GM12878 (cell line): ENCODE measurements at regions not wholly inside any gene's neighbourhood (a gene's known extent, or its start where the extent isn't known, plus 50 kb on each side); places are given as distances from the start of the nearest gene placed in this dataset.

ENCODE experiments used
- ATAC-seq: fragments of 200-7000 bp; cut with Tn5 transposase; 3 replicates; pipeline ENCODE4 v1.9.1; 2020; ENCODE audit warnings: mild to moderate bottlenecking, moderate library complexity
- BruUV-seq: library from RNA; stranded (reverse); fragments of 400-500 nt; replicated peaks from 2 replicates; lab custom pipeline; 2021; lab: Mats Ljungman, UMichigan
- CTCF ChIA-PET: fragments of 300-600 bp; sonication (Branson Sonifier 250); formaldehyde crosslinking; extraction: SDS; loops from one replicate; lab custom pipeline; 2021; ENCODE audit warnings: inconsistent platforms; lab: Yijun Ruan, JAX
- POLR2A ChIA-PET: fragments of 350-600 bp; formaldehyde crosslinking; extraction: SDS; loops from one replicate; lab custom pipeline; 2021; ENCODE audit warnings: inconsistent platforms; lab: Charles Lee
- RAD21 ChIA-PET: fragments of 300-600 bp; sonication (Branson Sonifier 250); formaldehyde crosslinking; loops from one replicate; lab custom pipeline; 2023; ENCODE audit warnings: antibody characterized with exemption; ENCODE audit not compliant: unreplicated experiment; lab: Charles Lee
- SMC1A ChIA-PET: fragments of 300-600 bp; sonication (Branson Sonifier 250); formaldehyde crosslinking; loops from one replicate; lab custom pipeline; 2023; ENCODE audit not compliant: unreplicated experiment, uncharacterized antibody; lab: Charles Lee
- DNase-seq: peaks from one replicate; pipeline ENCODE4 v3.0.0-alpha.2; 2011; ENCODE audit warnings: low read depth, low spot score
- FAIRE-seq: peaks from 3 replicates; lab custom pipeline; 2011; peaks lifted over from hg19 to GRCh38; lab: Jason Lieb, UNC
- H2AFZ ChIP-seq: 2 replicates; pipeline ENCODE4 v1.6.0; 2011; ENCODE audit warnings: low read depth, low read length, control low read depth; ENCODE audit not compliant: control insufficient read depth
- H3K27ac ChIP-seq: 2 replicates; pipeline ENCODE4 v1.5.1; 2011; ENCODE audit warnings: control low read depth; ENCODE audit not compliant: control insufficient read depth, insufficient read depth
- H3K27me3 ChIP-seq, 2 experiments: replicated peaks in 1 of 2; 2 replicates each; pipeline versions ENCODE4 v1.6.0 to v1.6.1; 2011; ENCODE audit warnings: low read length in 1 of 2; ENCODE audit not compliant: control insufficient read depth in 2 of 2, insufficient read depth in 2 of 2
- H3K36me3 ChIP-seq, 2 experiments: 2 replicates each; pipeline ENCODE4 v1.5.1; 2011; ENCODE audit warnings: low read length in 1 of 2; ENCODE audit not compliant: control insufficient read depth in 2 of 2, insufficient read depth in 2 of 2
- H3K4me1 ChIP-seq: 2 replicates; pipeline ENCODE4 v1.6.1; 2011; ENCODE audit warnings: mild to moderate bottlenecking, low read length, moderate library complexity, mixed read lengths; ENCODE audit not compliant: control insufficient read depth, insufficient read depth
- H3K4me2 ChIP-seq: 2 replicates; pipeline ENCODE4 v1.6.0; 2011; ENCODE audit warnings: control low read depth; ENCODE audit not compliant: control insufficient read depth, insufficient read depth
- H3K4me3 ChIP-seq: fragments of 200-600 bp; sonication (generic); 2 replicates; pipeline ENCODE4 v1.5.1; 2016
- H3K79me2 ChIP-seq: 2 replicates; pipeline ENCODE4 v1.6.0; 2011; ENCODE audit warnings: low read length; ENCODE audit not compliant: control insufficient read depth, insufficient read depth
- H3K9ac ChIP-seq: 2 replicates; pipeline ENCODE4 v1.8.0; 2011; ENCODE audit warnings: low read length, control low read depth, mixed read lengths; ENCODE audit not compliant: control insufficient read depth, insufficient read depth
- H3K9me3 ChIP-seq: replicated peaks from 3 replicates; pipeline ENCODE4 v1.5.1; 2011; ENCODE audit warnings: mild to moderate bottlenecking, low read length; ENCODE audit not compliant: control insufficient read depth, insufficient read depth
- H4K20me1 ChIP-seq: 2 replicates; pipeline ENCODE4 v1.6.0; 2011; ENCODE audit not compliant: control insufficient read depth, insufficient read depth
- ASH2L ChIP-seq: fragments of 300-600, 200-600 bp; sonication (generic); IDR thresholded peaks from 2 replicates; pipeline ENCODE4 v1.6.1; 2017; ENCODE audit warnings: low read depth, mild to moderate bottlenecking, borderline replicate concordance
- BCL11A ChIP-seq: IDR thresholded peaks from 2 replicates; pipeline ENCODE4 v1.6.1; 2011; ENCODE audit warnings: low read depth, low read length
- BHLHE40 ChIP-seq, 2 experiments: fragments of 450-650 bp in 1 of 2; IDR thresholded peaks; 2 replicates each; pipeline ENCODE4 v1.6.1; 2011 to 2017; ENCODE audit warnings: low read depth in 2 of 2, borderline replicate concordance in 1 of 2, improper control_type of control experiment in 1 of 2, low read length in 1 of 2, mild to moderate bottlenecking in 1 of 2
- BMI1 ChIP-seq: fragments of 450-650 bp; IDR thresholded peaks from 2 replicates; pipeline ENCODE4 v1.6.1; 2016; ENCODE audit warnings: mild to moderate bottlenecking, moderate library complexity, borderline replicate concordance
- CHD1 ChIP-seq: IDR thresholded peaks from 2 replicates; pipeline ENCODE4 v1.6.1; 2012; ENCODE audit warnings: low read depth, low read length, improper control_type of control experiment
- CHD4 ChIP-seq: fragments of 200-600 bp; sonication (generic); IDR thresholded peaks from 2 replicates; pipeline ENCODE4 v1.6.1; 2016; ENCODE audit warnings: mild to moderate bottlenecking
- CREM ChIP-seq: IDR thresholded peaks from 2 replicates; pipeline ENCODE4 v1.6.1; 2014; ENCODE audit warnings: antibody characterized with exemption, low read depth
- DPF2 ChIP-seq: fragments of 450-650 bp; IDR thresholded peaks from 2 replicates; pipeline ENCODE4 v1.6.1; 2017; ENCODE audit warnings: mild to moderate bottlenecking
- ESRRA ChIP-seq: IDR thresholded peaks from 2 replicates; pipeline ENCODE4 v1.6.1; 2012; ENCODE audit warnings: mild to moderate bottlenecking, low read length, improper control_type of control experiment
- KAT2A ChIP-seq: conservative IDR thresholded peaks from 2 replicates; pipeline ENCODE4 v1.6.1; 2011; ENCODE audit warnings: low read depth, low read length; ENCODE audit not compliant: control insufficient read depth
- NFIC ChIP-seq: IDR thresholded peaks from 2 replicates; pipeline ENCODE4 v1.6.1; 2012; ENCODE audit warnings: low read depth, mild to moderate bottlenecking, inconsistent platforms, low read length, moderate library complexity
- RBBP5 ChIP-seq: fragments of 200-600 bp; sonication (generic); conservative IDR thresholded peaks from 2 replicates; pipeline ENCODE4 v1.6.1; 2016
- SP1 ChIP-seq: IDR thresholded peaks from one replicate; pipeline ENCODE4 v1.6.1; 2011; ENCODE audit warnings: low read depth, low read length
- SREBF1 ChIP-seq: IDR thresholded peaks from 2 replicates; pipeline ENCODE4 v1.6.1; 2012; ENCODE audit warnings: mild to moderate bottlenecking, low read length
- STAT1 ChIP-seq: fragments of 450-650 bp; conservative IDR thresholded peaks from 2 replicates; pipeline ENCODE4 v1.6.1; 2014; ENCODE audit warnings: antibody characterized with exemption, mild to moderate bottlenecking
- TCF7 ChIP-seq: IDR thresholded peaks from 2 replicates; pipeline ENCODE4 v1.6.1; 2014; ENCODE audit warnings: antibody characterized with exemption, borderline replicate concordance
- WRNIP1 ChIP-seq: IDR thresholded peaks from 2 replicates; pipeline ENCODE4 v1.6.1; 2011; ENCODE audit warnings: low read depth, low read length, improper control_type of control experiment, borderline replicate concordance
- WGBS: methylation state at CpG from one replicate; pipeline ENCODE4 v1.1.6; 2016; ENCODE audit warnings: low lambda C conversion rate; ENCODE audit not compliant: insufficient replicate concordance, insufficient coverage; ENCODE audit errors: missing lambda C conversion rate; 5-methylcytosine and 5-hydroxymethylcytosine counted together
- in situ Hi-C: fragments of 300-500 bp; cut with MboI; formaldehyde crosslinking; loops from 9 replicates; pipeline ENCODE4 v1.14.3; 2018; ENCODE audit warnings: mixed read lengths
- intact Hi-C: fragments of 100-400 bp; cut with micrococcal nuclease; formaldehyde crosslinking; loops from one replicate; pipeline ENCODE4 v1.14.2; 2022; ENCODE audit not compliant: unreplicated experiment
- TF ChIP-seq, protein P1 (sequence below): IDR thresholded peaks from 2 replicates; pipeline ENCODE4 v1.6.1; 2011; ENCODE audit warnings: mild to moderate bottlenecking, low read depth, low read length, moderate library complexity; ENCODE audit not compliant: insufficient replicate concordance
- TF ChIP-seq, protein P2 (sequence below): IDR thresholded peaks from 2 replicates; pipeline ENCODE4 v1.6.1; 2011; ENCODE audit warnings: borderline replicate concordance, low read depth, mild to moderate bottlenecking, moderate library complexity, mixed read lengths, low read length; ENCODE audit not compliant: insufficient read depth; ENCODE audit errors: extremely low read length
- TF ChIP-seq, protein P3 (sequence below): fragments of 450-650 bp; IDR thresholded peaks from 2 replicates; pipeline ENCODE4 v1.6.1; 2017; ENCODE audit warnings: mild to moderate bottlenecking, low read depth, inconsistent platforms; ENCODE audit not compliant: poor library complexity, severe bottlenecking

DNA sequence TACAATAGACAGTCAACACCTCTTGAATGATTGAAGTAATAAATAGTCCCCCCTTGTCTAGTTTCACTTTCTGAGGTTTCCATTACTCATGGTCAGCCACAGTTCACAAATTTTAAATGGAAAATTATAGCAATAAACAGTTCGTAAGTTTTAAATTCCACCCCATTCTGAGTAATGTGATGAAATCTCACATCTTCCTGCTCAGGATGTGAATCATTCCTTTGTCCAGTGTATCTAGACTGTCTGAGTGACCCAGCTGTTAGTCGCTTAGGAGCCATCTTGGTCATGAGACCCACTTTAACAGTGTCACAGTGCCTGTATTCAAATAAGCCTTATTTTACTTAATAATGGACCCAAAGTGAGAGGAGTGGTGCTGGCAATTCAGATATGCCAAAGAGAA is 311.6 kb upstream of the PRR16 start:
- ATAC-seq = no peak; the same call in 2 of the 3 replicates
- no peak overlapping the region for H3K4me3 ChIP-seq
- BruUV-seq = no TSS peak
- TF ChIP-seq BCL11A (no peak), CHD1 (no peak), CHD4 (no peak), RBBP5 (no peak), BHLHE40 (IDR thresholded peaks at IDR 0.05; ENCODE audit: borderline replicate concordance in 1 of 2, low read depth in 2 of 2, low read length in 1 of 2) (no peak), DPF2 (no peak), CREM (no peak), SREBF1 (no peak), NFIC (no peak), STAT1 (no peak), TCF7 (no peak), BMI1 (no peak), ESRRA (no peak), ASH2L (no peak), KAT2A (no peak), SP1 (no peak), WRNIP1 (no peak)
- TF ChIP-seq, protein P1, sequence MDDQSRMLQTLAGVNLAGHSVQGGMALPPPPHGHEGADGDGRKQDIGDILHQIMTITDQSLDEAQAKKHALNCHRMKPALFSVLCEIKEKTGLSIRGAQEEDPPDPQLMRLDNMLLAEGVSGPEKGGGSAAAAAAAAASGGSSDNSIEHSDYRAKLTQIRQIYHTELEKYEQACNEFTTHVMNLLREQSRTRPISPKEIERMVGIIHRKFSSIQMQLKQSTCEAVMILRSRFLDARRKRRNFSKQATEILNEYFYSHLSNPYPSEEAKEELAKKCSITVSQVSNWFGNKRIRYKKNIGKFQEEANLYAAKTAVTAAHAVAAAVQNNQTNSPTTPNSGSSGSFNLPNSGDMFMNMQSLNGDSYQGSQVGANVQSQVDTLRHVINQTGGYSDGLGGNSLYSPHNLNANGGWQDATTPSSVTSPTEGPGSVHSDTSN = no peak
- TF ChIP-seq, protein P2, sequence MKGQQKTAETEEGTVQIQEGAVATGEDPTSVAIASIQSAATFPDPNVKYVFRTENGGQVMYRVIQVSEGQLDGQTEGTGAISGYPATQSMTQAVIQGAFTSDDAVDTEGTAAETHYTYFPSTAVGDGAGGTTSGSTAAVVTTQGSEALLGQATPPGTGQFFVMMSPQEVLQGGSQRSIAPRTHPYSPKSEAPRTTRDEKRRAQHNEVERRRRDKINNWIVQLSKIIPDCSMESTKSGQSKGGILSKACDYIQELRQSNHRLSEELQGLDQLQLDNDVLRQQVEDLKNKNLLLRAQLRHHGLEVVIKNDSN = no peak
- TF ChIP-seq, protein P3, sequence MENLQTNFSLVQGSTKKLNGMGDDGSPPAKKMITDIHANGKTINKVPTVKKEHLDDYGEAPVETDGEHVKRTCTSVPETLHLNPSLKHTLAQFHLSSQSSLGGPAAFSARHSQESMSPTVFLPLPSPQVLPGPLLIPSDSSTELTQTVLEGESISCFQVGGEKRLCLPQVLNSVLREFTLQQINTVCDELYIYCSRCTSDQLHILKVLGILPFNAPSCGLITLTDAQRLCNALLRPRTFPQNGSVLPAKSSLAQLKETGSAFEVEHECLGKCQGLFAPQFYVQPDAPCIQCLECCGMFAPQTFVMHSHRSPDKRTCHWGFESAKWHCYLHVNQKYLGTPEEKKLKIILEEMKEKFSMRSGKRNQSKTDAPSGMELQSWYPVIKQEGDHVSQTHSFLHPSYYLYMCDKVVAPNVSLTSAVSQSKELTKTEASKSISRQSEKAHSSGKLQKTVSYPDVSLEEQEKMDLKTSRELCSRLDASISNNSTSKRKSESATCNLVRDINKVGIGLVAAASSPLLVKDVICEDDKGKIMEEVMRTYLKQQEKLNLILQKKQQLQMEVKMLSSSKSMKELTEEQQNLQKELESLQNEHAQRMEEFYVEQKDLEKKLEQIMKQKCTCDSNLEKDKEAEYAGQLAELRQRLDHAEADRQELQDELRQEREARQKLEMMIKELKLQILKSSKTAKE = no peak
- no peak overlapping the region for H3K27ac ChIP-seq
- no peaks in the 10 kb centered on the region for H3K27me3 ChIP-seq
- WGBS = 22% methylated on average over 2 of the region's 2 CpGs
- H3K36me3 ChIP-seq = no peaks in the 10 kb centered on the region
- H3K9me3 ChIP-seq = no peaks in the 10 kb centered on the region
- CTCF ChIA-PET = no interaction called here
- no peak overlapping the region for H3K9ac ChIP-seq
- DNase-seq = no peak
- H4K20me1 ChIP-seq = no peaks in the 10 kb centered on the region
- intact Hi-C loops (no loop called here), in situ Hi-C loops (no loop called here)
- POLR2A ChIA-PET = no interaction called here
- no peak for FAIRE-seq
- RAD21 ChIA-PET = no interaction called here
- H3K79me2 ChIP-seq = no peaks in the 10 kb centered on the region
- no peak overlapping the region for H3K4me2 ChIP-seq
- no peaks in the 10 kb centered on the region for H3K4me1 ChIP-seq
- H2AFZ ChIP-seq = no peak overlapping the region
- SMC1A ChIA-PET = no interaction called here
